NCI-H2171 (cell line): ENCODE measurements at regions not wholly inside any gene's neighbourhood (a gene's known extent, or its start where the extent isn't known, plus 50 kb on each side); places are given as distances from the start of the nearest gene placed in this dataset.

Source experiments
- DNase-seq: peaks from one replicate; lab custom pipeline; 2025; lab: John Stamatoyannopoulos, UW

- no peak for DNase-seq
Observed at GRCh38 chr2:107306881-107307280, 420.9 kb upstream of the ST6GAL2 start.

DNA sequence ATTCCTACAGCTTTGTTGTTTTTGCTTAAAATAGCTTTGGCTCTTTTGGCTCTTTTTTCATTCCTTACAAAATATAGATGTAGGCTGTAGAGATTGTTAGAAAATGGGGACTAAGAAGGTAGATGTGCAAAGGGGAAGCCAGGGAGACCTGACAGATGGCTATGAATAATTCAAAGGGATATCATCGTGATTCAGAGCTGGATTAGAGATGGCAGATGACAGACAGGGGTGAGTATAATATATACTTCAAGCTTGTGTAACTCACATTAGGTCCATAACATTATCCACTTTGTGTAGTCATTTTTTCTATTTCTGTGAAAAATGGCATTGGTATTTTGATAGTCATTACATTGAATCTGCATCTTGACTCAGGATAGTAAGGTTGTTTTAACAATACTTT lies 422.9 kb upstream of the ST6GAL2 start:
- DNase-seq = no peak

- DNase-seq = no peak
Observed at GRCh38 chr2:107312240-107312639, 426.3 kb upstream of the ST6GAL2 start.

DNA sequence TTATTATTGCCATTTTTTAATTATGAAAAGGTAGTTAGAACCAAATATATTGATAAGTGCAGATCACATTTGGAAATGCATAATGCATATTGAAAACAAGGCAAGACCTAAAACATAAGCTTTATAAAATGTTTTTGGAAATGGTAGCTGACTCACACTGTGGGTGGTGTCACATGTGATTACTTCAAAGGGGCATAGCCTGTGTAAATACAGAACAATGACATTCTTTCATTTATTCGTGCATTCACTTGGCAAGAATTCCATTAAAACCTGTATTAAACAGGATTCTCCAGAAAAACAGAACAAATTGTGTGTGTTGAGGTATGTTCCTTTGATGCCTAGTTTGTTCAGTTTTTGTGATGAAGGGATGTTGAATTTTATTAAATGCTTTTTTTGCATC lies 427.3 kb upstream of the ST6GAL2 start:
- DNase-seq = no peak

- no peak for DNase-seq
Observed at GRCh38 chr2:107320881-107321280, 434.9 kb upstream of the ST6GAL2 start.

DNA sequence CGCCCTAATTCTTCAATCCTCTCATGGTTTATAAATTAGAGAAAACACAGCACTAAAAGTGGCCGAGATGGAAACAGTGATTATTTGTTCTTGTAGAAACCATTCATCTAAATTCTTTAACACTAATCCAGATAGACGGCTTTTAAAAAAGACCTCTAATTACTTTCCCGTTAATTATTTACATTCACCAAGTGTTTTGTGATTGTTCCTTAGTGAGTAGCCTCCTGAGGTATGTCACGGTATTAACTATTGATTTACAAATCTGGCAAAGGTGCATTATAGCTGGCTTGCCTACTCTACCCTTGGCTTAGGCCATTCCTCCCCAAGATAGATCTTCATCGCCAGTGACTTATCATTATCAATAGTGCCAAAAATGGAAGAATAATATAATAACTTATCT lies 436.4 kb upstream of the ST6GAL2 start:
- DNase-seq = no peak

GRCh38 chr2:107323946-107324565 lies 438.1 kb upstream of the ST6GAL2 start:
- DNase-seq = no peak

DNA sequence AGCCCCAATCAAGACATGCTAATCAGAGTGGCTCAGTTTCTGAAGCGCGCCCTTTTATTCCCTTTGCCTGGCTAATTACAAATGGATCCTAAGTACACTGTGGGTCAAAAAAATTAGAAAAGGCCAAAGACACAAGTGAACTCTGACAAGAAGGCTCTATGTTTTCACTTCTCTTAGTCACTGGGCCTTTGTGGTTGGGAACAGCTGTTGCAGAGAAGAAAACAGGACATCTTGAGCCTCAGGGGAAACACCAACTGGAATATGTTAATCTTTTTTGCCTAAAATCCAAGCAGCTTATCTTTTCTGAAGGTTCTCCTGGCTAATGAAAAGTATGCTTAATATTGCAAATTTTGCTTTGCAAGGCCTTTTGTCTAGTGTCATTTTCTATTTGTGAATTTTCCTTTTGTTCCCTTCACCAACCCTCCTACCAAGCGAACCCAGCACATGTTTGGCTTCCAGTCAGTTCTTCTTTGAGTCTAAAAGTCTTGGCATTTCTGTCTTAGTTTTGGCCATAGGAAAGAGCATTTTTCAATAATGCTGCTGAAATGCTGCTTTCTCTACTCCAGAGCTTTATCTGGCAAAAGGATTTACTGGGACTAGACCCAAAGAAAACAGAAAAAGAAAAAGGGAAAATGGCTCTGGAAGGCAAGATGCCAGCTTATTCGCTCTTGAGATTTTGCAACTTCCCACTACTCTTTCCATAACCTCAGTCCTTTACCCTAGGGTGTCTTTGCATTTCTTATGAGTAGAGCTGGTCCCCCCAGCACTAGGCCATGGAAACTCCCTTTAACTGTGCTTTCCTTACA lies 440.2 kb upstream of the ST6GAL2 start:
- DNase-seq = no peak

DNA sequence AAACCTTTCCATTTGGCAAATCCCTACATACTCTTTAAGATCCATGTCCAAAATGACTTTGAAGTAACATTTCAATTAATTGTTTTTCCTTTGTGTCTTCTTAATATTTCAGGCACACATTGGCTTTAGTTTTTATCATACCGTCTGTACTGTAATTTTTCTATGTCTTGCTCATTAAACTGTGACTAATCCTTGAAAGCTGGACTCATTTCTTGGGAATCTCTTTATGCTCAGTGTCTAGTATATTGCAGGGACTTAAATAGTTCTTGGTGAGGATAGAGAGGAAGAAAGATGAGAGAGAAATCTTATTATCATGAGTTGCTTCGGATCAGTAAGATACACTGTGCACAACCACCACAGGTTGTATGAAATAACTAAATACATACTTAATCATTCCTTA lies 448.3 kb upstream of the ST6GAL2 start:
- no peak for DNase-seq

GRCh38 chr2:107336526-107336925 lies 450.6 kb upstream of the ST6GAL2 start:
- DNase-seq = no peak

DNA sequence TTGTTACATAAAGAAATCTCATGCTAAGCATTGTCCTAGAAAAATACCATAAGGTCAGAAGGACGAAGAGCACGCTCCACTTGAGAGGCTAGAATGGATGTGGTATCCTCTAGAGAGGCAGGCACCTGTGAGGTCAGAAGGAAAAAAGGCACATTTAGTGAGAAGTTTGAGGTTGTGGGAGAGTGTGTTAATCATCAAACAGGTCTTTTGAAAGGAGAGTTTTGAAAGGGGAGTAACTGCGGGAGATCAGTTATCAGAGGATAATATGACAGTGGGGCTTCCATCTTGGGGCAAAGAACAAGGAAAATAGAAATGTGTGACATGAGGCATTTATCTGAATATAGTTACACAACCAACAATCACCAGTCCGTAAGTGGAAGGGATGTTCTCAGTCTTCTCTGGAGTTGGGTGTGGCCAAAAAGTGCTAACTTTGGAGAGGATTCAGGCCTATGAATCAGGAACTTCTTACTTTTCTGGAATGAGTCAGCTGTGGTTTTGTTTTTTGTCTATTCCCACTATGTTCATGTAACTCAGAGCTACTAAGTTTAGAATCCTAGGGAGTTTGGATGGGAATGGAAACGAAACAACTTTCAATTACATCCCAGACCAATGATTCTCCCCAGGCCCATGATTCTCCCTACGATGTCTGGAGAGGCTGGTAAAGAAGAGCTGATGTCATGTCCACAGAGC lies 451.4 kb upstream of the ST6GAL2 start:
- no peak for DNase-seq

- no peak for DNase-seq
Observed at GRCh38 chr2:107338059-107338458, 452.1 kb upstream of the ST6GAL2 start.

DNA sequence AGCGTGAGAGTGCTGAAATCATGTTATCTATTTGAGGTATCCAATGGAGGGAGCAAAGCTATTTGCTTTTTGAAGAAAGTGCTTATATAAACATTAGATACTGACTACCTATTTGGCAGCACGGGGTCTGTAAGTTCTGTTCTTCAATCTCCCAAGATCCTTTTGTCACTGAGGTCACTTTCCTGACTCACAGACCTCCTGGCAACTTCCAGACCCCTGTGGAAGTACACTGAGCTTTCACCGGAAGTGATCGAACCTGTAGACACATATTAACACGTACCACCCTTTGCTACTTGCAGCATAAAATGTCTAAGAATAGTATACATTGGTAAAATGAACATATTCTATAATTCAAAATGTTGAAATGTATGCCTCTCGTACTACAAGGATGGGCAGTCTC lies 452.6 kb upstream of the ST6GAL2 start:
- DNase-seq = no peak

DNA sequence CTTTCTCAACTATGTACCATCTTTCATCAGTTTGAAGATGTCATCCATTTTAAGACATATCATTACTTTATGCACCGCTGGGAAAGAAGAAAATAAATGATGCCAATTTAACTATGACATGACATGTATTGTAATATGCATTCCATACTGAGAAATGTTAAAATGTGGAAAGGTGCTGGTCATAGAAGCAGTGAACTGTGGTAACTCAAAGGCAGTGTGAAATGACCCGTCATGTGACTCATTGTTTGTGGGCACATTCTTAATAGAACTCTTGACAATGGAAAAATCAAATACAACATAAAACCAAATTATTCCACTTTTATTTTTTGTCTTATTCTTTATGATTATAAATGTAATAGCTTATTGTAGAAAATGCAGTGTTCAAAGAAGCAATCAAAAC lies 455.0 kb upstream of the ST6GAL2 start:
- no peak for DNase-seq

DNA sequence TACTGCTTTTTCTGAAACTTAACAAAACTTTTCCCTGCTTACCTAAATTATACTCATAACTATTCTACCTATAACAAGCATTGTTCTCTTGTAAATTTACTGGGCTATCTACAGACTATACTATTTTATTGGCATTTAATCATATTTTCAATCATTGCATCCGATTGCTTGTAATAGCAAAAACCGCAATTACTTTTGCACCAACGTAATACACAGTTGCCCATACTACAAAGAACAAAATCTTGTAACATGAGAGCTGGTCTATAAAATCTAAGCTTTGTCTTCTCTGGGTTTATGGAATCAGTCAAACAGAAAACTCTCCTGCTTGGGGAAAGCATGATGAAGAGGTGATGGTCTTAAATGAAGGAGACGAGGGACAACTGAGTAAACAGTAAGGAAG lies 463.4 kb upstream of the ST6GAL2 start:
- no peak for DNase-seq

- no peak for DNase-seq
Observed at GRCh38 chr2:107354175-107354574, 468.2 kb upstream of the ST6GAL2 start.

- DNase-seq = no peak
Observed at GRCh38 chr2:107358362-107358761, 468.3 kb upstream of the RGPD4 start.

DNA sequence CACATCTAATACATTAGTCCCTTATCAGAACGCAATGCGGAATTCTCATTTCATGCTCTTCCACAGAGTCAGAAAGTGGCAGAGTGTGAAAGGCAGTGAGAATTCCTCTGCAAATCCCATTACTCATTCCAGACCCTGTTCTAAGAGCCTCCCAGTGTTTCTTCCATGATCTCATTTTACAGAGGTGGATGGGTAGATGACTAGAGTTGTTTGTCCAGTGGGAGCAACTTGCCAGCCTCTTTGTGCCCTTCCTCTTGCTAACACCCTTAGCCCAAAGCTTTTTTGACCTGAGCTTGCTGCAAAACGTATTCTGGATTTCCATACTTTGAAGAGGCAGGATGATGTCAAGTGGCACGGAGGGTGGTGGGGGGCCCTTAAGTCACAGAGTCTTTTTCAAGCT lies 467.7 kb upstream of the RGPD4 start:
- DNase-seq = no peak

- DNase-seq = no peak
Observed at GRCh38 chr2:107361751-107362381, 464.8 kb upstream of the RGPD4 start.

DNA sequence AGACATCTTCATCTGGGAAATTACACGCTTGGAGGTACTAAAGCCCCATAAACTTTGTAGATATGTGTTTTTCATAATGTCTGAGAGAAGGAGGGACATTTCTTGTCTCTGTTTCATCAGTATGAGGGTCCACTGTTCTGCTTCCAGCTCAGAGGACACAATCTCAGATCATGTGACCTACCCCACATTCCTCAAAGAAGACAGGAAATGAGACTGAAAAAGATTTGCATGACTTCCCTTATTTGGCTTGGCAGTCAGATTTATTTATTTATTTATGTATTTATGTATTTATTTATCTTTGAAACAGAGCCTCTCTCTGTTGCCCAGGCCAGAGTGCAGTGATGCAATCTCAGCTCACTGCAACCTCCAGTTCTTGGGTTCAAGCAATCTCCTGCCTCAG lies 463.7 kb upstream of the RGPD4 start:
- DNase-seq = no peak

- no peak for DNase-seq
Observed at GRCh38 chr2:107363806-107364205, 462.9 kb upstream of the RGPD4 start.

DNA sequence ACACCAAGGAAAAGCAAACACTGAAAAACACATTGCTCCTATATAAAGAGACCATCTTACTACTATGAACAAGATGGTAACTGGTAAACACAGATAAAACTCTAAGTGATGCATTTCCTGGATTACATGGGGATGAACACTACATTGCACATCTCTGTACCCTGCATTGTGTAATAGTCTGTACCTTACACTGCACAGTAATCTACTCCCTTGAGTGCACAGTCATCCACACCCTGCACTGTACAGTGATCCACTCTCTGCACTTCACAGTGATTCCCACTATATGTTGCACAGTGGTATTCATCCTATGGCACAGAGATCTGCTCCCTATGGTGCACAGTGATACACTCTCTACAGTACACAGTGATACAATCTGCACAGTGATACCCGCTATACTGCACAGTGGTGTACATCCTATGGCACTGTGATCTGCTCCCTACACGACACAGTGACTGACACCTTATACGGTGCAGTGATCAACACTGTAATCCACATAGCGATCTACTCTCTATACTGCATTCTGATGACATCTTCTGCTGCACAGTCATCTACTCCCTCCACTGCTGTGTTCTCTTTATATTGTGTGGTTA lies 462.2 kb upstream of the RGPD4 start:
- no peak for DNase-seq
